T-helper 1 cell treated with Interleukin-12 subunit alpha and Interleukin-12 subunit beta and Interleukin-4 antibody, amounts not matched to agents 30 μg/mL and 1 μg/mL, for 36 hours (primary cell): ENCODE measurements at regions not wholly inside any gene's neighbourhood (a gene's known extent, or its start where the extent isn't known, plus 50 kb on each side); places are given as distances from the start of the nearest gene placed in this dataset.
"Not testable (repeated sequence)": the region's sequence is repeated elsewhere in the genome, so short reads cannot be mapped to it uniquely, and the experiment has no call there.

ENCODE experiments used
- H3K27ac Mint-ChIP-seq: one replicate; pipeline ENCODE4 v1.8.0; 2021; ENCODE audit warnings: mild to moderate bottlenecking, mixed read lengths
- H3K27me3 Mint-ChIP-seq: one replicate; pipeline ENCODE4 v1.8.0; 2021; ENCODE audit warnings: low read depth, mixed read lengths
- H3K36me3 Mint-ChIP-seq: one replicate; pipeline ENCODE4 v1.8.0; 2021; ENCODE audit warnings: low read depth, mixed read lengths
- H3K4me1 Mint-ChIP-seq: one replicate; pipeline ENCODE4 v1.8.0; 2021; ENCODE audit warnings: low read depth, mixed read lengths
- H3K4me3 Mint-ChIP-seq: one replicate; pipeline ENCODE4 v1.8.0; 2021; ENCODE audit warnings: mild to moderate bottlenecking, moderate library complexity, mixed read lengths
- H3K9me3 Mint-ChIP-seq: one replicate; pipeline ENCODE4 v1.8.0; 2021; ENCODE audit warnings: mixed read lengths

DNA sequence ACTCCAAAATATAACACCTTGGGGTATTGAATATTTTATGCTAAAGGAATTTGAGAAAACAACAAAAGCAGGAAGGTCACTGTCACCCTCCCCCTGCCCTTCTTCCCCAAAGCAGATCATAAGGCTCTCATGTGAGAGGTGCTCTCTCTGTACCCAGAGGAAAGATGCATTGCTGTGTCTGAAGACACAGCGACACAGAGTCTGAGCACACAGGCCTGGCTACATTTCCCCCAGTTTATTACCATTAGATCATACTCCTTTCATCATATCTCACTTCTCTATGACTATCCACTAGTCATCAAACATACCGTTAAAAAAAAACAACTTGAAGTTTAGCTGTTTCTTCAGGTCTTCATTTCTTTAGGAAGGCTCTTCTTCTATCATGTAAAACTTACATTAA, 127.1 kb downstream of the PPIAL4G start:
- H3K27me3 Mint-ChIP-seq: peaks cover 80% of the 10 kb centered on the region
- no peaks in the 10 kb centered on the region for H3K36me3 Mint-ChIP-seq
- H3K9me3 Mint-ChIP-seq: no peaks in the 10 kb centered on the region

DNA sequence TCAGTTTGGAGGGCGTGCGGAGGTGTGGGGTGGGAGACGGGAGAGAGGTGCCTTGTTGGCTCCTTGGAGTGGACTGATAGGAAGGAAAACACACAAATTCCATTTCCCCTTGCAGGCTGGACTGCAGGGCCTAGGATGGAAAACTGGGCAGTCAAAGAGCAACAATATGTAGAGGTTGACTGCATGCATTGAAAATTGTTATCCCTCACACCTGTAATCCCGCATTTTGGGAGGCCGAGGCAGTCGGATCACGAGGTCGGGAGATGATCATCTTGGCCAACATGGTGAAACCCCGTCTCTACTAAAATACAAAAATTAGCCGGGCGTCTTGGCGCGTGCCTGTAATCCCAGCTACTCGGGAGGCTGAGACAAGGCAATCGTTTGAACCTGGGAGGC, 128.2 kb downstream of the PPIAL4G start:
- Mint-ChIP-seq H3K36me3 (no peaks in the 10 kb centered on the region), H3K27me3 (peaks cover 82% of the 10 kb centered on the region), H3K27ac (no peak overlapping the region), H3K4me1 (no peaks in the 10 kb centered on the region), H3K4me3 (no peak overlapping the region), H3K9me3 (no peaks in the 10 kb centered on the region)

More for the DNA sequence above, 127.1 kb downstream of the PPIAL4G start:
- H3K4me1 Mint-ChIP-seq: no peaks in the 10 kb centered on the region
- no peak overlapping the region for H3K27ac Mint-ChIP-seq
- H3K4me3 Mint-ChIP-seq: no peak overlapping the region

DNA sequence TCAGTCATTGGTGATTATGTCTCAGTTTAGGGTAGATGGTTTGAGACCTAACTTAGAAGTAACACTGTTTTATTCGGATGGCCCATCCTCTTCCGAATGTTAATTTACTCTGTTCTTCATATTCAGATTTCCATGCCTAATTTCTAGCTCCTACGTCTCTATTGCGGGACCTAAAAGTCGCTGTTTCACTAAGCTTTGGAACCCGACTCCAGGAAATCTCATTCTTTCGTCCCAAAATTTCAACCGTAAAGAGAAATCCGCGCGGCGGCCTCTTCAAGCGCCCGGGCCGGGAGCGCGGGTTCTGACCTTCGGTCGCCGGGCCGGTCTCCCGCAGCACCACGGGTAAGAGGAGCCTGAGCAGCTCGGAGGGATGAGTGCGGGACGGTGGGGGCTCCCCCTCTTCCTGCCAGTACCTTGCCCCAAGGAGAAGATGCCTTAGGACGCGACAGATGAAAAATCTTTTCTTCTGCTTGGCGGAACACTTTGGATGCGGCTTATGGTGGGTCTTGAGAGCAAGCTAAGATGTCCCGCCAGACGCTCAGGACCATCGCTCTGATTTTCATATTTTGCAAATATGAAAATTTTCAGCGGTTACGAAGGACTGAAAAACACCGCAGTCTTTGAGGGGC, 128.7 kb downstream of the PPIAL4G start:
- no peak overlapping the region for H3K4me3 Mint-ChIP-seq
- H3K9me3 Mint-ChIP-seq: no peaks in the 10 kb centered on the region
- no peaks in the 10 kb centered on the region for H3K4me1 Mint-ChIP-seq
- no peaks in the 10 kb centered on the region for H3K36me3 Mint-ChIP-seq
- H3K27ac Mint-ChIP-seq: no peak overlapping the region
- H3K27me3 Mint-ChIP-seq: peaks cover 86% of the 10 kb centered on the region

DNA sequence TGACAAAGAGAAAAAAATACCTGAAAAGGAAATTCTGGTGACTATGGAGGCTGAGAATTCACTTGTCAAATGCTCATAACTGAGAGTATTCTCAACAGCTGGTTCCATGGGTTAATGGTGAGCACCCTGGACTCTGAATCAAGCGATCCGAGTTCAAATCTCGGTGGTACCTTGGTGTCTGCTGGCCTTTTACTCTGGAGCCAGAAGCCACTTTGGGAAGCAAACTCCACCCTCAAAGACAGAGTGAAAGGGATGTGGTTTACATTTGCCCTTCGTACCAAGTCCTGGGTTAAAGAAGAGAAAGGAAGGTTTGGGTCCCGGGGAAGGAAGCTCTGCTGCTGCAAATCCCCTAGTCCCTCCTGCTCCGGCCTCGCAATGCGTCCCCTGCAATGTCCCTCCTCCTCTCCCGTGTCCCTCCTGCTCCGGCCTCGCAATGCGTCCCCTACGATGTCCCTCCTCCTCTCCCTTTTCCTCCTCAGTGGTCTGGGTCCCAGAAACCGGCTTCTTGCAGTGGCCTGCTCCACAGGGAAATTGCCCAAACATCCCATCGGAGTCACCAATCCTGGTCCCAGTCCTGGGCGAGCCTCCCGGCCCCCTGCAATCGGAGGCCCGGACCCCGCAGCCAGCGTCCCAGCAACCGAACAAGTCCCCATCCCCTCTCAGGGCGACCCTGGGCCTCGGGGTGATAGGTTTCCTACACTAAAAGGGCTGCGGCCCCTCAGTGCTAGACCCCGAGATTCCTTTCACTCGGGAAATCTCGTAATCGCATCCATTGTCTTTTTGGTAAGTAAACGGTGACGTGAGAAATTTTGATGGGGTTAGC, 129.4 kb downstream of the PPIAL4G start:
- Mint-ChIP-seq H3K4me1 (no peaks in the 10 kb centered on the region), H3K36me3 (no peaks in the 10 kb centered on the region), H3K27ac (no peak overlapping the region), H3K27me3 (peaks cover 93% of the 10 kb centered on the region), H3K9me3 (no peaks in the 10 kb centered on the region), H3K4me3 (no peak overlapping the region)

DNA sequence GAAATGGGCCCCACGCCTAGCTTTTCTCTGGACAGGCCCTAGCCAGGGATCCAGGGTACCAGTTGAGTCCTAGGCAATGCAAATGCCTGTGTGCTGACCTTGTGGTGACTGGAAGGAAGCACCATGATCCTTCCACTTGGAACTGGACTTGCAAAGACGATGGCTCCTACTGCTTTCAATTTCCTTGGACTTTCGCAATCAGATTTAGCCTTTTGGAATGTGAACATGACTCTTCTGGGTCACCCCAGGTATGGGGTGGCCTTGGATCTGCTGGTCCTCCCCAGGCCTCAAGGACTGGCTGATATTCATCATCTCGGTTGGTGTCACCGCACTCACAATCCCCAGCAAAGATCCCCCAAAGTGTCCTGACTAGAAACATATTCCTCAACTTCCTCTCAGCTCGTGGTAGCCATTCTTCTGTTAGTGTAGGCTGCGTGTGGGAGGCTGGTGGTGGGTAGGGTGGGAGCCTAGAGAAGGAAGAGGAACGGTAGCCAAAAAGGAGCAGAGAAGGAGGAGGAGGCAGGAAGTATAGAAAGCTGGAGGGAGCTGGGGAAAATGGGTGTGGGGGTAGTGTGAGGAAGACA, 130.5 kb downstream of the PPIAL4G start:
- Mint-ChIP-seq H3K27me3 (peaks cover 94% of the 10 kb centered on the region), H3K4me3 (no peak overlapping the region), H3K4me1 (no peaks in the 10 kb centered on the region), H3K27ac (no peak overlapping the region), H3K9me3 (no peaks in the 10 kb centered on the region), H3K36me3 (no peaks in the 10 kb centered on the region)

DNA sequence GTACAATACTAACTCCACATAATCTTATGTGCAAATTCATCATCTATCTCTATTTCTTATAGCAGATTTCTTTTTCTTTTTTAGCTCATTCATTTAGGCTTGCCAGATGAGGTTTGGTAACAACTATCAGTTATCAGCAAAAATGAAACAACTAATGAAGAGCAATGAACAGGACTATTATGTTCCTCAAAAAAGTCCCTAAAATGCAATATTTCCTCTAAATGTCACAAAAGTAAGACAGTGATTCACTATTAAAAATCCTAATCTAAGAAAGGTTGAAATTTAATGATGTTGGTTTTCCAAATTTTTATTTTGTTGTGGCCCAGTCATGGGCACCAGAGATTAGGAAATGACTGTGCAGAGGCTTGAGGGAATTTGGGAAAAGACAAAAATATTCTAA, 135.3 kb downstream of the PPIAL4G start:
- Mint-ChIP-seq H3K36me3 (no peaks in the 10 kb centered on the region), H3K9me3 (no peaks in the 10 kb centered on the region), H3K27me3 (peaks cover 70% of the 10 kb centered on the region), H3K27ac (no peak overlapping the region), H3K4me1 (peaks cover 1% of the 10 kb centered on the region), H3K4me3 (no peak overlapping the region)

DNA sequence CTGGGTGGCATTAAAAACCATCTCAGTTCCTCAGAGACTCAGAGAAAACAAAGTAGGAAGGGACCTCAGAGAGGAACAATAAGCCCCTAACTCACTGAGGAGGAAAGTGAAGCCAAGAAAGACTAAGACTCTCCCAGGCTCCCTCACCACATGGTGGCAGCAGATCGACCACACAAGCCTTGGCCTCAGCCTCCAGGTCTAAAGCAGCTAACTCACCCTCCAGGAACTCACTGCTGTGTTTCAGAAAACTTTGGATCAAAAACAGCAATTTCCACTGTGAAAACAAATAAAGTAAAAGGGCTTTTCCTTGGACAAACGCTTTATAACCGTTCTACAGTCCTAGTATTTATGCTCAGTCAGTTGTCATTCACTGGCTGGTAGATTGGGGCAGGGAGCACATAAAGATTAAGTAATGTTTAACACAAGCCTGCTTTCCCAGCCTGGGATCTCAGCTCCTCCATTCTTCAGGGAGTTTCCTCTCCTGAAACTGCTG, 137.4 kb downstream of the PPIAL4G start:
- not testable (repeated sequence) for H3K4me1 Mint-ChIP-seq, H3K9me3 Mint-ChIP-seq, H3K27ac Mint-ChIP-seq, H3K4me3 Mint-ChIP-seq, H3K36me3 Mint-ChIP-seq
- peaks cover 69% of the 10 kb centered on the region for H3K27me3 Mint-ChIP-seq

DNA sequence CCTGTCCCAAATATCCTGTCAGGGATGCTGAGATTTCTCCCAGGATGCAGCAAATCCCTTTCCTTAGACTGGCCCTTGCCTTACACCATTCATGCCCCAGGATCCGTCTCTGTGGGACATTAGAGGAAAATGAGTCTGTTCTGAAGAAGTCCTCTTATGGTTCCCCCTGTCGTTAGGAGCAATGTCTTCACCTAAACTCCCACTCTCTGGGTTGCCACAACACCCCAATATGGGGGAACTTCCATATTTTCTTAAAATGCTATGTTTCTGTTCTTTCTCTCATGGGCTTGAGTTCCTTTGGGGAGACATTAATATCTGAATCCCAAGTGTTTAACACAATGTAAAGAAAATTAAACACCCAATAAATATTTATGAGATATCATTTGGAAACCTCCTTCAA, 138.5 kb downstream of the PPIAL4G start:
- not testable (repeated sequence) for H3K27ac Mint-ChIP-seq

DNA sequence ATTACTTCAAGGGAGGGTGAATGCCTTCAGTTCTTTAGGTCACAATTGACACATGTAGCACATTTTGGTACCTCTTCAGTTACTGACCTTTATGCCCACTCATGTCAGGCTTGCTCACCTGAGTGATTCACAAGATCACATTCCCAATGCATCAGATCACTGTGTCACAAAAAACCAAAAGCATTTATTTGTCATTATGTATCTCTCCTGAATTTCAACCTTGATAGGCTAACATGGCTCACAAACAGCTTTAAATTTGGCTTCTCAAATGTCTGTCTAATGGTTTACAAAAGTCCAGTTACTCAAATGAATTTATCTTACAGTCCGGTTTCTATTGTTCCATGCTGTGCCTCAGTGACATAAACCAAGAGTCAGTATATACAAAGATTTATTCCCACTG, 141.4 kb downstream of the PPIAL4G start:
- not testable (repeated sequence) for H3K4me3 Mint-ChIP-seq, H3K36me3 Mint-ChIP-seq, H3K27ac Mint-ChIP-seq, H3K4me1 Mint-ChIP-seq, H3K9me3 Mint-ChIP-seq
- H3K27me3 Mint-ChIP-seq: peaks cover 62% of the 10 kb centered on the region

More for the DNA sequence above, 138.5 kb downstream of the PPIAL4G start:
- H3K9me3 Mint-ChIP-seq, H3K36me3 Mint-ChIP-seq, H3K4me1 Mint-ChIP-seq, H3K4me3 Mint-ChIP-seq: not testable (repeated sequence)
- H3K27me3 Mint-ChIP-seq: peaks cover 62% of the 10 kb centered on the region

DNA sequence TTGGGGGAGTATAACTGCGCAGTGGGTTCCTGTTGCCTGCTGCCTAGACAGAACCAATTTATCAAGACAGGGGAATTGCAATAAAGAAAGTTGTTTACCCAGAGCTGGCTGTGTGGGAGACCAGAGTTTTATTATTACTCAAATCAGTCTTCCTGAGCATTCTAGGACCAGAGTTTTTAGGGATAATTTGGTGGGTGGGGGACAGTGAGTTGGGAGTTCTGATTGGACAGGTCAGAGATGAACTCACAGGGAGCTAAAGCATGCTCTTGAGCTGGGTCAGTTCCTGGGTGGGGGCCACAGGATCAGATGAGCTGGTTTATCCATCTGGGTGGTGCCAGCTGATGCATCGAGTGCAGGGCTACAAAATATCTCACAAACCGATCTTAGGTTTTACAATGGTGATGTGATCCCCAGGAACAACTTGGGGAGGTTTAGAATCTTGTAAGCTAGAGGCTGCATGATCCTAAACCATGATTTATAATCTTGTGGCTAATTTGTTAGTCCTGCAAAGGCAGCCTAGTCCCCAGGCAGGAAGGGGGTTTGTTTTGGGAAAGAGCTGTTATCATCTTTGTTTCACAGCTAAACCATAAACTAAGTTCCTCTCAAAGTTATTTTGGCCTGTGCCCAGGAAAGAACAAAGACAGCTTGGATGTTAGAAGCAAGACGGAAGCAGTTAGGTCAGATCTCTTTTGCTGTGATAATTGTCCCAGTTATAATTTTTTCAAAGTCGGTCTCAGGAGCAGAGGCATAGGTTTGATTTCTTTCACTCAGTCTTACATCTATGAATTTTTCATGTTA, 146.8 kb downstream of the PPIAL4G start:
- H3K9me3 Mint-ChIP-seq, H3K27ac Mint-ChIP-seq, H3K4me3 Mint-ChIP-seq, H3K36me3 Mint-ChIP-seq: not testable (repeated sequence)
- Mint-ChIP-seq H3K27me3 (peaks cover 62% of the 10 kb centered on the region), H3K4me1 (peaks cover 32% of the 10 kb centered on the region)

DNA sequence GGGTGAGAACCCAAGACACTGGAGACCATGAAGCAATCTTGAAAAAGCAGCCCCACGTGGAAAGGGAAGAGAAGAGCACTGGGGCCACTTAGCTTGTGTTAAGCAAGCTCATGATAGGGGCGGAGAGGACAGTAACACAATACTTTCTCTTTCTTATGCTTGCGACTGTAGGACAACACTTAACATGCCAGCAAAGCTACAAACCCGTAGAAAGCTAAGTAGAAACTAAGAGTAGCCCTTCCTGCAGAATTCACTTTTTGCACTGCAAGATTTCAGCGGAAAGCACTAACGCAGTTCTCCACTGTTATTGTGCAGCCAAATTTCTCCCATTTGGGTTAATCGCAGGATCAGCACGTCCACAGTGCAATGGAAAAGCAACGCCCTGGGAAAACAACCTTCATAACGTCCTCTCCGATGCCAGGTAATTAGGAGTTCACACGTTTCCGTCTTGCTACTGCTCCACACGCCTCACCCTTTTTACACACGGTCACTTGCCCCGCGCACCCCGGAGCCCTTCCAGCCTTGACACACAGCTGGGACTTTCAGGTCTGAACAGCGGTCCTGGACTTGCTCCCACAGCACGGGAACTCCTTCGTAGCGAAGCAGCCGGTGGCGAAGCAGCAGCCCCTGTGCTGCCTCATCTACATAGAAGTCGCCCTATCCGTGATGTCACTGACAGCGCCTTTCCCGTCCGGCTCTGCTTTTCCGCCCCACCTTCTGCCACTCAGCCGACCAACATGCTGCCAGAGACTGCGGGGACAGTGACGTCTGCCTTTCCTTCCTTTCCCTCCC, 148.6 kb downstream of the PPIAL4G start:
- Mint-ChIP-seq H3K27ac (peak overlapping the region; percentile 97), H3K4me3 (peak overlapping the region; percentile 96), H3K4me1 (peaks cover 32% of the 10 kb centered on the region), H3K9me3 (no peaks in the 10 kb centered on the region), H3K36me3 (no peaks in the 10 kb centered on the region), H3K27me3 (peaks cover 69% of the 10 kb centered on the region)

DNA sequence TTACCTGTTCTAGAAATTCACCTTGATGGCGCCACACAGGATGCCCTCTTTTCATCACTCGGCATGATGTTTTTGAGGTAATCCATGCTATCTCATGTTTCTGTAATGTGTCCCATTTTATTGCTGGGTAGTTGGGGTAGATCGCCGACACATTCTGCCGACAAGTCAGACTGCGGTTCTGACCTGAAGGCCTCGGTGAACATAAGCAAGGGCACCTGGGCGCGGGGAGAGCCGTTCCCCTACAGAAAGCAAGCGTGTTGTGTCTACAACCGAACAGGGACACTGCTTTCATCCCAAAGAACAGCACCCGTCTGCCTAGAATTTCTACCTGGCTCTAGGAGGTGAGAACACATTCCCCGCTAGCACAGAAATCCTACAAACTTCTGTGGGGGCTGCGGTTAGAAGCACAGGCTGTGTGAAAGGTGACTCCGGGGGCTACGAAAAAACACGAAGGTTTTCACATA, 149.2 kb downstream of the PPIAL4G start:
- Mint-ChIP-seq H3K4me3 (peak overlapping the region; percentile 96), H3K4me1 (peaks cover 31% of the 10 kb centered on the region), H3K36me3 (no peaks in the 10 kb centered on the region), H3K27me3 (peaks cover 67% of the 10 kb centered on the region), H3K27ac (peak overlapping the region; percentile 97), H3K9me3 (no peaks in the 10 kb centered on the region)

DNA sequence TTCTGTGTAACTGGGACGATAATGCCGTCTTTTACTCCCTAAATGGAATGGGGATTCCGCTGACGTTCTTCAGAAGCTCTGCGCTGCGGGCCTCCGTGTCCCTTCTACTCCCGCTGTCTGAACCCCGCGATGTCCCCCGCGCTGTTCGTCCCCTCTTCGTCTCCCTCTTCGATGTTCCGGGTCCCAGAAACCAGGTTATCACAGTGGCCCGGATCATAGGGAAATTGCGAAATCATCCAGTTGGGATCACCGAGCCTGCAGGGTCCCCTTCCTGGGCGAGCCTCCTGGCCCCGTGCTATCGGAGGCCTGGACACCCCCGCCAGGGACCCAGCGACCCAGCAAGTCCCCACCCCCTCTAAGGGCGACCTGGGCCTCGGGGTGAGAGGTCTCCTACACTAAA, 154.2 kb downstream of the PPIAL4G start:
- no peak overlapping the region for H3K4me3 Mint-ChIP-seq

DNA sequence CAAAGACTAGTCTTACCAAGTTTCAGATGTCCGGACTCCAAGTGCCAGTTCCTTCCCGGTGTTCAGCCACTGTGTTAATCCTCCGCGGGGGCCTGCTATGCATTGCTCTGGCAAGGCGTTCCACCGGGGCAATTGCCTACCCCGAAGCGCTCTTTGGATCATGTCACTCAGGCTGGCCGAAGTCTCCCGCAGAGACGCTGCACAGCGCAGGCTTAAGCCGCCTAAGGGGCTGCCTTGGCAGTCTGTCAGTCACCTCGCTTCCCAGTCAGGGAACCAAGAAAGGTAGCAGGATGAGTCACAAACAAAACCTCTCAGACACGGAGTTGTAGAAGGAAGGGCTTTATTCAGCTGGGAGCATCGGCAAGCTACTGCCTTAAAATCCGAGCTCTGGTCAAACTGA, 158.1 kb downstream of the PPIAL4G start:
- Mint-ChIP-seq H3K27me3 (peaks cover 55% of the 10 kb centered on the region), H3K9me3 (peaks cover 11% of the 10 kb centered on the region)
- not testable (repeated sequence) for H3K36me3 Mint-ChIP-seq, H3K4me3 Mint-ChIP-seq, H3K4me1 Mint-ChIP-seq, H3K27ac Mint-ChIP-seq

More for the DNA sequence above, 154.2 kb downstream of the PPIAL4G start:
- H3K27ac Mint-ChIP-seq: no peak overlapping the region
- peaks cover 67% of the 10 kb centered on the region for H3K27me3 Mint-ChIP-seq
- peaks cover 11% of the 10 kb centered on the region for H3K9me3 Mint-ChIP-seq
- H3K4me1 Mint-ChIP-seq: peaks cover 12% of the 10 kb centered on the region
- no peaks in the 10 kb centered on the region for H3K36me3 Mint-ChIP-seq
